GM18520 (cell line): ENCODE measurements at regions not wholly inside any gene's neighbourhood (a gene's known extent, or its start where the extent isn't known, plus 50 kb on each side); places are given as distances from the start of the nearest gene placed in this dataset.

Source experiments
- ATAC-seq: cut with Tn5 transposase; IDR thresholded peaks from one replicate; pipeline ENCODE4 v1.9.1; 2021; ENCODE audit not compliant: unreplicated experiment

DNA sequence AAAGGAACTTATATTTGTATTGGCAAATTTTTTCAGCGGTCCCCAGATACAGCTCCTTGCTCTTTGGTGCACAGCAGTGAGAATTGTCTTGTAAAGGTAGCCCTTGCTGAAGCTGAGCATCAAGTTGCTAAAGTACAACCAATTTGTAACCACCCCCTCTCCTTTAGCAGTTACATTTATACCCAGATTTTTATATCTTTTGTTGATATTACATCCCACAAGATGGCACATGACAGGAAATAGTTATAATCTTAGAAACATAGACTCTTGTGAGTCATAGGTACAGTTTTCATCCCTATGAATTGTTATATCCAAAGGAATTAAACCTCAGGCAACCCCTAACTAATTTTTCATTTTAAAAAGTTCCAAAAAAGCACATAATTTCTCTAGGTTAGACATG is 523.0 kb upstream of the SLITRK1 start:
- no peak for ATAC-seq

DNA sequence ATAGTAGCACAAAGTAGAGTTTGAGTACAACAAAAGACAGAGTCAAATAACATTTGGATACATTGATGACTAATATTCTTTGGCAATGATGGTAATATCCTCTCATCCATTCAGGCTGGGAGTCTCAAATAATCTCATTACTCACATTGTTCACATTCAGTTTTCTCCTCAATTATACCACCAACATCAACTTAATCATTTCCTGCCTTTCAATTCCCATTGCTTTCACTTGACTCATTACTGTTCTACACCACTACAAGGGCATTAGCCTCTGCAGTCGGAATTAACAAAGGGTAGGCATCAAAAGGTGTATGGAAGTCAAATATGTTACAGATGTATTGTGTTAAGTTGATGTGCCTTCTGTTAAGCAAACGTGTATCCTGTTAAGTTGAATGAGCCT is 518.4 kb upstream of the SLITRK1 start:
- no peak for ATAC-seq

DNA sequence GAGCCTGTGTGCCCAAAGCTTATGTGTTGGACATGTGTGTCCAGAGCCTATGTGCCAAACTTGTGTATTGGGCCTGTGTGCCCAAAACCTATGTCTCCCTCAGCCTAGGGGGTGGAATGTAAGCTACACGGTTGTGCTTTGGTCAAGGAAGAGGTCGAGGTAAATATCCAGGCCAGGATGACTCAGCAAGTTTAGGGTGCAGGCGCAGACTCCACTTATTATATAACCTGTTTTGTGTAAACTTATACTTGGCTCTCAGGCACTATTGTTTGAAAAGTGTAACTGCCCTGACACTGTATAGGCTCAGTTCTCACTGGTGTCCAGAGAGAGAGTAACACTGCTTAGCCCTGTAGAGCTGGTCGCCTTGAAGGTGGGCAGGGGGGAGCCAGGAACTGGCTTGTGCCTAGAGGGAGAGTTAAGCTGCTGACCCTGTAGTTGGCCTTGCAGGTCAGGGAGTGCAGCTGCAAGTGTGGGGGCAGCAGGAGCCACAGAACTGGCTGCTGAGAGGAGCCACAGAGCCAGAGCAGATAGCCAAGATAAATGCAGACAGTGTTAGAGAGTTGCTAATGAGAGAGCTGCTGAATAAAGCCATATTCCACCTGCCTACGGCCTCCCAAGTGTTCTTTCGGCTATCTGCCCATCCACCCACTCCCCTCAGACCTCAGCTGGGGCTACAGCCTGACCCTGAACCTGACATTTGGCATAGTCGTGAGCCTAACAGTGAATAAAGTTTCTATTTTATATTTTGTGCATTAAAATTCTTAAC is 517.2 kb upstream of the SLITRK1 start:
- ATAC-seq = no peak

DNA sequence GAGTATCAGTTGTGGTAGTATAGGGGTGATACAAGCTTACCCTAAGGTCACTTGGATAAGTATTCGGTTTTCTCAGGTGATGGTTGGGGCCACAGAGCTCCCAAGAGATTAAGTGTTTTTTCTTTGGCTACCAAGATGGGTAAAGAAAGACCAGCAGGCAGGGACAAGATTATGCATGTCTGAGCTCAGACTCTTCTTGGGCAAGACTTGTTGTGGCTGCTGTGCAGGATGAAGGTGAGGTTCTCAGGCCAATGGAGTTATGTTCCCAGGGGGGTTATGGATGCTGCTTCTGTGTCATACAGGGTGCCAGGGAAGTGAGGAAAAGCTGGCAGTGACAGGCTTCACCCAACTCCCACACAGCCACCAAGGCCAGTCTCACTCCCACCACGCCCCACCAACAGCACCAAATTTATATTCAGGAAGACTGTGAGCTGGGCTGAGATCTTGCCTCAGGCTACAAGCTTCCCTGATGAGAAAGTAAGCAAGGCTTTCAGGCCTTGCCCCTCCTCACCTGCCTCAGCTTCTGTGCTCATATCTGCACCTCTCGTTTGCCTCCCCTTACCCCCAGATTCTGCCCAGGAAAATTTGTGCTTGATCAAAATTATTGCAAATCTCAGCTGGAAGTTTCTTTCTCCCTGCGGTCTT is 511.8 kb upstream of the SLITRK1 start:
- no peak for ATAC-seq

DNA sequence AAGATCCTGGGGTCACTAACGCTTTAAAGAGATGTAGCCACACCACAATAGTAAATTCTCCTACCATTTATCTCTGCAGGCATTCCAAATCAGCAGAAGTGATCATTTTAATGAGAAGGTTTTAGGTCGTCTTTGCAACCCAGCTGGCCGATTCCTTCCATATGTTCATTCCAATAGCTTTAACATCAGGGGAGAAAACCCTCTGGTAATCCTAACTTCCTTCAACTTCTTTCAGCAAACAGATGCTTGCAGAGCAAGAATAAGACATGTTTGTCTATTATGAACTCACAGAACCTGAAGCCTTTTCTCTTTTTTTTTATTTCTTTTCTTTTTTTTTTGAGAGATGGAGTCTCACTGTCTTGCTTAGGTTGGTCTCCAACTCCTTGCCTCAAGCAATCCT is 498.6 kb upstream of the SLITRK1 start:
- no peak for ATAC-seq

DNA sequence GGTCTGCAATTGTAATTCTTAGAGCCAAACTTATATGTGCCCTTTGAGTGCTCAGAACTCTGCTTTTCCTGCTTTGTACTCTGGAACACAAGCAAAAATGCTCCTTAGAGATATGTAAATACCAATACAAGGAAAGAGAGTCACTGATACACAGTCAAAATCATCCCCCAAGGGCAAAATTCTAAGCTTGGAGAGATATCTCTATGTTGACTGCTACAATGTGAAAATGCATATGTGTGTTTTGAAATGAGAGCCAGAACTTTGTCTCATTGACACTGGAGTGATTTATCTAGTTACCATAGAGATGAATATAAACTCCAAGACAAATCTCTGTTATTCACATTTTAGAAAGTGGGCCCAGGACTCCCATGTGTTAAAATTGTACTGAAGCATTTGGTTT is 494.8 kb upstream of the SLITRK1 start:
- no peak for ATAC-seq

DNA sequence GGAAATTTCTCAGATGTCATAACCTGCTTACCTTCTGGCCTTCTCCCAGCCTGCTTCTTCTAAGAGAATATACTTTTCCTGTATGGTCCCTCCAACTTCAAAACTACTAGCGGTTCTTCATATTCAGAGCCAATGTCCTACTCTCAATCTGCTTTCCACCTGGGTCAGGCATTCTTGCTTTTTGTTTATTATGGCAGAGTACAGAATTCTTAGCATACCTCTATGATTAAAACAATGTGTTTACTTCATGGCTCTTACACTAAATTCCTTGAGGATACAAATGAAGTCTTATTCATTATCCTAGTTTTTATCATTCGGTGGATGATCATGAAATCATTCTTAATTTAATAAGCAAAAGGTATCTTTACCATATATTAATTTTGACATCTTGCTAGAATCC is 484.2 kb upstream of the SLITRK1 start:
- no peak for ATAC-seq

DNA sequence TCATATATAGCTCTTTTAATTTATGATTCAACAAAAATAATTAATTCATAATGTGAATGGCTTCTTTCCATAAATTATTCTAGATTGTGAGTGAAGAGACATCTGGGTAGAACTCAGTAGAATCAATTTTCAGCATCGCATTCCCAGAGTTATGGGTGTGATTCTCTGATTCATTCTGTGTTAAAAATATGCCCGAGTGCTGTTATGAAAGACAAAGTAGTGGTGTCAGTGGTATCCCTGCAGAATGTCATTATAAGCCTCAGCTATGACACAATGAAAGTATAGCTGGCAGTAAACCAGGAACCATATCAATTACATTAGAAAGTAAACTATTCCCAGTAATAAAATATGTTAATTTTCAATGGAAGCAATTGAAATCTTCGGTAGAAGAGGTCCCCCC is 480.5 kb upstream of the SLITRK1 start:
- ATAC-seq = no peak

DNA sequence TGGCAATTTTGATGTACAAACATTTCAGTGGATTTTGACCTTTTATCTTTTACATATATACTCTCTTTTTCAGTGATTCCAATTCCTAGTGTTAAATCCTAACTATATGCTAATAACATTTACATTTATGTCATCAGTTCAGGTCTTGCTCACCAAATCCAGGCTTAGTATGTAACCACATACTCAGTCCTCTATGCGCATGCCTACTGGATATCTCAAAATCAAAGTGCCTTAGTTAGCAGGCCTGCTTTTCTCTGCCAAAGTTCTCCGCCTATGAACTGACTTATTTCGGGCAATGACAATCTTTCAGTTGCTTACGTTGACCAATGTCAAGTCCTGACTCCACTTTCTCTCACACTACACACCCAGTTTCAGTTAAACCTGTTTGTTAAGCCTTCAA is 478.5 kb upstream of the SLITRK1 start:
- ATAC-seq = no peak

DNA sequence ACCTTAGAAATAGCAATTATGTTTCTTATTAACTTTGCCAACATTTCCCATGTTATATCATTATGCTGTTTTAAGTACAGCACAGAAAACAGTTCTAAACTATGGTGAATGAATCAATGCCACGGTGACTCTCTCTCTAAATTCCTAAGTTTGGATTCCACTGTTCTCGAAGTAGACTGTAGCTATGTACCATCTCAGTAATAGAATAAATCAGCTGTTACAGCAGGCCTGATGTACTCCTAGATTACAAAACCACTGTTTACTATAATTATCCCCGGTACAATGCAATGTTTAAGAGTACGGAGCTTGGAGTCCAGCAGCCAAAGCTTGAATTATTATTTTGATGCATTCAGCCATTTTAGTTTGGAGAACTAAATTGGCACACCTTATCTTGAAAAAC is 476.3 kb upstream of the SLITRK1 start:
- ATAC-seq = no peak

DNA sequence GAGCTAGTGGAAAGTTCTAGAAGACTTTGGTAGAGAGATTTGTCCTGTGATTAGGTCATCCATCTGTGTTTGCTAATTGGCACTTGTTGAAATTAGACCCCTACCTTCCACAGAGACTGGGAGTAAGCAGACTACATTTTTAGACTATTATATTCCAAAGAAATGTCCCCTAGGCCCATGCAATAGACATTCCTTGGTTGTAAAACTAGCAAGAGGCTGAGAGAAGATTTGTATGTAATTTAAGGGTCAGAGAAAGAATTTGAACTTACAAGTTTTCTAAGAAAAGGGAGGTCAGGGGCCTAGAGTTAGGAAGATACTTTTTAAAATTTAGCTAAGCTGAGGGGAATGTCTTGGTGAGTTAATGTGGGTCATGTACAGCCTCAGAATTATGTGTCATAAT is 470.7 kb upstream of the SLITRK1 start:
- no peak for ATAC-seq

DNA sequence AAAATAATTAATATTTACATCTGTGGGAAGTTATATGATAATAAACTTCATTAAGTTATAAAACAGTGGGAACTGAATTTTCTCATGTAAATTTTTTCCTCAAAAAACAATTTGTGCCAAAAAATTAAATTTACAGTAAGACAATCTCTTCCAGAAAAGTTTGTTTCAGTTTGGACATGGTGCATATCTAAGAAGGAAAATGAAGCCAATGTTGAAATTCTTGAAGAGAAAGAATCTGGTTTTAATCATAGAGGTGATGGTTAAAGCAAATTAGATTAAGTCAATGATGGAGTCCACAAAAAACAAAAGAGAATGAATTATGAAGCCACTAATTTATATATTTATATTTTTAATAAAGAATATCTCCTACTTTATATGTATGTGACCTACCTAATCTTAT is 457.2 kb upstream of the SLITRK1 start:
- no peak for ATAC-seq

DNA sequence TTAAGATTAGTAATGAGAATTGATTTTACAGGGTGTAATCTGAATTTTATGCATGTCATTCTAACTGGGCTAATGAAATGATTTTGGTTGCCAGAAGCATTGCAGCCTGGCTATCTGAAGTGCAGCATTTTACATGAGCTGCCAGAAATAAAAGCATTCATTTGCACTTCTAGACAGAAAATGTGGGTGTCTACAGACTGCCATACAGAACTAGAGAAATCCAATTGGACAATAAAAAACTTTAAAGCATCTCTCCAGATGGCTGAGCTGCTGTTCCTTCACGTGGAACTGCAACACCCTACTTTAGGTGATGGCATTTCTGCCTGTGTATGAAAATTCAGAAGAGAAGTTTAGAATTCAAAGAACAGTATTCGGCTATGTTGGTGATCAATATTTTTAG is 450.1 kb upstream of the SLITRK1 start:
- no peak for ATAC-seq

DNA sequence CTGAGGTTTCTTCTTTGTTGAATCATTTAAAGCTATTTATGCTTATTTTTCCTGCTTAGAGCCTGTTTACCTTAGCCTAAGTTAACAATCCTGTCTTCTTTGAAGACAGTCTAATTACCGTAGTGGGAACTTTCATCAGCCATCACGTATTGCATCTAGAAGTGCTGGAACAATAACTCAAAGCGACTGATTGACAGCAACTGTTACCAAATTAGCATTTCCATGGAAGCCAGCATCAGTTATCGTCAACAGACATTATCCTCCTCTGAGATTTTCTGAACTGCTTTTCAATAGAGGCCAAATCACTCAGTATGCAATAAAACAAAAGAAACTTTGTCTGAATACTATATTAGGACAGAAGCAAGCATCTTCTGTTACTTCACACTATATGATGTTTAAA is 433.3 kb upstream of the SLITRK1 start:
- ATAC-seq = no peak

DNA sequence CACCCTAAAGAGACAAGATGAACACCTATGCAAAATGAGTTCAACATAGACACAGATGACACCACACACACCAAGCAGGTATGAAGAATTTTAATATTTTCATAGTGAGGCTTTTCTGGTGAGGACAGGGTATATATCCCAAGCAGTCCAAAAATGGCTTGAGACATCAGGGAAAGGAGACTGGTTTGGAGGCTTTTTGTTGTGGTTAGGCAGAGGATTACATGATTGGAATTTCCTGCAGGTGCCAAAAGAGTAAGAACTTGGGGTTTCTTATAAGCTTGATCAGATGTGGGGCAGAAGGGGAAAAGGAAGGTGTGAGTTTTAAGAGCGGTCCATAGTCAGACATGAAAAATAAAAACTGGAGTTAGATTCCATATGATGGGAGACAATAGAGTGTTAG is 420.8 kb upstream of the SLITRK1 start:
- no peak for ATAC-seq

DNA sequence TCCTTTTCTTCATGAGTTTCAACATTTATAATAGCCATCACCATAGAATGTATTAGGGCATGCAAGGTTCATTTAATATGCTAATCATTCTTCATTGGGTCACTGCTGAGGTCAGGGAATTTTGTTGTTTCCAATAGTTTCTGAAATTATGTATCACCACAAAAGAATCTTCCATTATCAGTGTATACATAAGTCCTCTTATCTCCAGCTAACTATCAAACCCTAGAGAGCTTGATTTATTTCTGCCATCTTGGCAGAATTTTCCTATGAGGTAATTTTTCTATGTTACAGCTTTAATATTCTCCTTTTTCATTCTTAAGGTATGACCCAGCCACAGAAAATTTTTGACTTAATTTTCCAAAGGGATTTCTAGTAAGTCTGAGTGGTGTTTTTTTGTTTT is 415.0 kb upstream of the SLITRK1 start:
- ATAC-seq = no peak

DNA sequence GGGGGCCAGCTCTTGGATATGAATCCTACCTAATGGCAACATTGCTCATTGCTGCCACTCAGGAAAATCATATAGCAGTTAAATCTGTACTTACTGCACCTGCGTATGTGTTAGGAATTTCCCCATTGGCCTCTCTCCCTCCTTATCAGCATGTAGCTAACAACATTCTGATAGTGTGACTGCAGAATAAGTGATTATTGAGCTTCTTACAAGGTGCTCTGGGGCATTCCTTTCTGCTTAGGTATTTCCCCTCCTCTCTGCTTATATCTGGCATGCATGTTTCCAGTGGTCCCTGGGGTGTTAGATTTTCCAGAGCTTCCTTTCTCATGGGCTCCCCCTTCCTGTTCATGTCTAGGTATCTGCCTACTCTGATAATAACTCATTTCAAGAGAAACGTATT is 414.1 kb upstream of the SLITRK1 start:
- no peak for ATAC-seq

DNA sequence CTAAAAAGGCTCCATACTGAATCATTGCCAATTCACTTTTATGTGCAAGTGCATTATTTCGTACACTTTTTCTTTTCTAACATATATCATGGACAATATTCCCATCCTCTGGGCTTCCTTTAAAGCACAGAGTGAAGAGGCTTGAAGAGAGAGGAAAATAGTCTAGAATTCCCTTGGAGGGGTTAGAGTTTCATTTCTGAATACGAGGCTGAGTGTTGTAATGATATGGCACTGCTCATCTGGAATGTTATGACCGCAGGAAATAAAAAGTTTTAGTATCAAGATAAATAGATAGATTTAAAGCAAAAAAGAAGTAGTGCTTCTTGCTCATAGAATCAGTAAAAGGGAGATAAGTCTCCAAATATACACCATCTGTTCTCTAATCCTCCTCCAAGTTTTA is 412.3 kb upstream of the SLITRK1 start:
- no peak for ATAC-seq

DNA sequence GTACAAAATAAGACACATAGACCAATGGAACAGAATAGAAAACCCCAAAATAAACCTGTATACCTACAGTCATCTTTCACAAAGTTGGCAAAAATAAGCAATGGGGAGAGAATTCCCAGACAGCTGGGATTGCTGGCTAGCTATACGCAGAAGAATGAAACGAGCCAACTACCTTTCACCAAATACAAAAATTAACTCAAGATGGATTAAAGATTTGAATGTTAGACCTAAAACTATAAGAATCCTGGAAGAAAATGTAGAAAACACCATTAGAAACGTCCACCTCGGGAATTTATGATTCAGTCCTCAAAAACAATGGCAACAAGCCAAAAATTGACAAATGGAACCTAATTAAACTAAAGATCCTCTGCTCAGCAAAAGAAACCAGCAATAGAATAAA is 408.1 kb upstream of the SLITRK1 start:
- ATAC-seq = no peak

DNA sequence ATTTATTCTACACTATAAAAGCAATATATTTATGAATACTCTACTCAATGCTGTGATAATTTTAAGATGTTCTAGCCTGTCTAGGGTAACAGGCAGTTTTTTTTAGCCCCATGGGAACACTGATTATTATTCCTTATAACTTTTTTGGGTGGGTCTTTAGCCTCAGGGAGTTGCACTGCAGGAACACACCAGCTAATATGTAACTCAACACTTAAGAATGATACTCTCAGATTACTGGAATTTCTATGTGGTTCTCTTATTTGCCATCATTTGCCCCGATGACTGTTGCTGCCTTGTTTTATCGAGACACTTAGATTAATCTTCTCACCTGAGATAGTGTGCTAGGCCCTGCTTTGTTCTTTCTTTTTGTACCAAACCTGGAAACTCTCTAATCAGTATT is 396.9 kb upstream of the SLITRK1 start:
- ATAC-seq = no peak

DNA sequence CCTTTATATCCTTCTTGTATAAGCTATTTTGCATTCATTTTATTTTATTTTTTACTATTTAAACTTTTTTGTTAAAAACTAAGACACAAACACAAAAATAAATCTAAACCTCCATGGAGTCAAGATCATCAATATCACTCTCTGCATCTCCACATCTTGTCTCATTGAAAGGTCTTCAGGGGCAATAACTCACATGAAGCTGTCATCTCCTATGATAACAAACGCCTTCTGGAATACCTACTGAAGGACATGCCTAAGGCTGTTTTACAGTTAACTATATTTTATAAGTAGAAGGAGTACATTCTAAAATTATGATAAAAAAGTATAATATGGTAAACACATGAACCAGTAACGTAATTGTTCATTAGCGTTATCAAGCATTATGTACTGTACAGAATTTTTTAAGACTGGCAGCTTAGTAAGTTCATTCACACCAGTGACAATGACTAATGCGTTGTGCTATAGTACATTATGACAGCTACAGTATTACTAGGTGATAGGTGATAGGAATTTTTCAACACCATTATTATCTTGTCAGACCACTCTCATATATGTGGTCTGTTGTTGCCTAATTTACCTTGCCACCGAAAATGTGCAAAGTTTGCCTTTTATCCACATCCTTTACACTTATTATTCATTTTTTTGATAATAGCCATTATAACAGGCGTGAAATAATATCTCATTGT is 390.7 kb upstream of the SLITRK1 start:
- no peak for ATAC-seq

DNA sequence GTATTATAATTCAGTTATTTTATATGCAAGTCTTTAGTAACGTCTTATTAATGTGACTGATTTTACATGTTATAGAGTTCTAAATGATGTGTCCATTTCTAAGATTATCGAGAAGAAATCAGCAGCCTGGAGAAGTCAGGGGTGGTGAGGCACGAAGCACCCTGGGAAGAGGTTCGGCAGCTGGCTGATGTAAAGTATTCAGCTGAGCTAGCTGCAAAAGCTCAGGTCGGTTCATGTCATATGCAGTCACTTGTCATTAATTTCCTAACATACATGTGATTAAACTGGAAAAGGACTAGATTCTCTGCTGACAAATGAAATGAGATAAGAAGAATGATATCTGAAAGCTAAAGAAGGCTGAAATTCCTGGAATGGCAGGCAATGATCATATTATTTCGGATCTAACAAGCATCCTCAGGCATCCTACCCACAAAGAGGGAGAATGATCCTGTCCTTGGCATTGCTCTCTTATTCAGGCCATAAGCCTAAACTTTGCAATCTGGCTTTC is 383.0 kb upstream of the SLITRK1 start:
- ATAC-seq = no peak
